ENCODE measurements at regions not wholly inside any gene's neighbourhood (a gene's known extent, or its start where the extent isn't known, plus 50 kb on each side); places are given as distances from the start of the nearest gene placed in this dataset.

- POLR2A ChIA-PET, result no interaction called here
- CTCF ChIA-PET, result no interaction called here
These were observed 630.5 kb downstream of the ACTL7B start for GRCh38 chr9:108225149-108225800.

- ChIA-PET CTCF (no interaction called here), POLR2A (no interaction called here)
These were observed 631.1 kb downstream of the ACTL7B start for GRCh38 chr9:108224716-108225115.

DNA sequence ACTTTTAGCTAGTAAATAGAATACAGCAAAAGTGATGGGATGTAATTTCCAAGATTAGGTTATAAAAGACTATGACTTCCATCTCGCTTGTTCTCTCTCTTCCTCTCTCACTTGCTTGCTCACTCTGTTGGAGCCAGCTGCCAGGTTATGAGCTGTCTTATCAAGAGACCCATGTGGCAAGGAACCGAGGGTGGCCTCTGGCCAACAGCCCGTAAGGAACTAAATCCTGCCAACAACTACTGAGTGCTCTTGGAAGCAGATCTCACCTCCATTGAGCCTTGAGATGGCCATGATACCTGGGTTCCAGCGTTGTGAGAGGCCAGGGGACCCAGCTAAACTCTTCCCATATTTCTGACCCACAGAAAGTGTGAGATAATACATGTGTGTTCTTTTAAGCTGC is 636.1 kb downstream of the ACTL7B start:
- ChIA-PET CTCF (no interaction called here), POLR2A (no interaction called here)

DNA sequence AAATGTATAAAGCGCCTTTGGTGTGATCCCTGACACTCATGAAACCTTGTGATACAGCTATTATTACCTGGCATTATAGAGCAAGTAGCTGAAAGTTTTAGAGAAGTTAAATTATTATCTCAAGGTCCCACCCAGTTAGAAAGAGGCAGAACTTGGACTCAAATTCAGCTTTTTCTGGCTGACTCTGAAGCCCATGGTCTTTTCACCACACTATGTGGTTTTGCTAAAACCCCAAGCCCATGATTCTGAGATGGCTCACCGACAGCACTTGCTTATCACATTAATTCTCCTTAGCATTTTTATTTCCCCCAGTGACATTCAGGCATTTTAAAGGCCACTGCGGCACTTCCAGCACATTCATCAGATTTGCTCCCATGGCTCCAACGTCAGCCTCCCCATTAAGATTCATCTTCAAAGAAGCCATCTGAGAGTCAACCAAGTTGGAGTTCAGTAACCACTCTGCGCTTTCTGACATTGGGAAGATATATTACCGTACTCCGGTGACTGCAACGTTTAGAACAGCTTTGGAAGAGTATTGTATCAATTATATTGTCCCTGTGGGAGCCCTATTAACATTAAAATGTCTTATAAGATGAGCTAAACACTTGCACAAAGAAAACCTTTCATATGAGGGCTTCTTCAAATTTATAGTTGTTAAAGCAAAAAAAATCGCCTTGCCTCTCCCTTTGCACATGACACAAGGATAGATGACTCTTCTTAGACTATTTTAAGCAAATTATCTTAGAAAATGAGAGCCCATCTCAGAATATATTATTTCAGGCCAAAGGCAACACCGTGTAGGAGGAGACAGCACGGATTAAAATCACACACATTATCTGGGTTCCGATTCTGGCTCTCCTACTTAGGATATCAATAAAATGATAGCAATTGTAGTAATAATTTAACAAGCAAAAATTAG is 638.1 kb downstream of the ACTL7B start:
- ChIA-PET CTCF (no interaction called here), POLR2A (no interaction called here)

GRCh38 chr9:108213511-108213910 is 642.3 kb downstream of the ACTL7B start:
- ChIA-PET POLR2A (no interaction called here), CTCF (no interaction called here)

- CTCF ChIA-PET, result no interaction called here
- POLR2A ChIA-PET, result no interaction called here
These were observed 643.6 kb downstream of the ACTL7B start for GRCh38 chr9:108212184-108212583.

GRCh38 chr9:108211411-108211955 is 644.3 kb downstream of the ACTL7B start:
- POLR2A ChIA-PET, result no interaction called here
- CTCF ChIA-PET, result no interaction called here

DNA sequence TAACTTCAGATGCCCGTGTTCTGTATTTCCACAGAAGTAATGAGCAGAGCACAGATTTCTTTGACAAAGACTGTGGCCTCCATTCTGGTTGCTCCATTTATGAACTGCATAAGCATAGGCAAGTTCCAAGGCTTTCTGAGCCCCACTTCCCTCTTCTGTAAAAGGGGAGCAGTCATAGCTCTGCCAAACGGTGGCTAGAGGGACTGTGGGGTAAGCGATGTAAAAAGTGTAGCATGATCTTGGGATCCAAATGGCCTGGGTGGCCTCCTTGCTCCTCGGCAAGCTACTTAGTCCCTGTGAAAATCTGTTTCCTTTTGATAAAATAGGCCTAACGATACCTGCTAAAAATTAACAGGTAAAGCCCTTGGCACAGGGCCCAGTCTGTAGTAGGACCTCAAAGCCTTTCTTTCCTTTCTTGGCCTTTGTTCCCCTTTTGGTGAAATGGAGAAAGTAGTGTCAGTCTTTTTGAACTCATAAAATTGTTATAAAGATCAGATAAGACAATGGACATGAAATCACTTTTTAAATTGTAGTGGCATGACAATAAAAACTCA is 646.6 kb downstream of the ACTL7B start:
- CTCF ChIA-PET, result no interaction called here
- POLR2A ChIA-PET, result no interaction called here

DNA sequence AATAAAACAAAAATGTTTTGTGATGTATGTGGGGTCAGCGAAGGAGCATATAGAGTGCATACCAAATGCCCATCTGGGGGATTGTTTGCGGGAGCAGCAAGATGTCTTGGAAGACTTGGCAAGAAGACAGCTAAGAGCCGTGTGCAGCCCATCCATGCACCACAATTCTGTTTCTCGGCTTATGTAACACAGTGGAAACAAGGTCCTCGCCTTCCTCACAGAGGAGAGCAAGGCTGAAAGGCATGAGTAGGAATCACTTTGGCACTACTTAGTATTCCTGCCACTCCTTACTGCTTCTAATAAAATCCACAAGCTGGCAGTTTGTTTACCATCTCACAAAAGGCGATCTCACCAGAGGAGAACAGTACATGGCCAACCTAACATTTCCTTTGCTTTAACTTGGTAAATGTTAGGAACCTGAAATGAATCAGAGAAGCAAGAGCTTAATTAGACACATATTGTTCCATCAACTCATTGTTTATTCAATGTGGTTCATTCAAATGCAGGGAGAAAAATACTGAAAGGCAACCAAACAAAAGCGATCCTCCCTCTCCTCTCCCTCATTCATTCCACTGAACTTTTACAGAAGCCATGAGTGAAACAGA is 648.1 kb downstream of the ACTL7B start:
- ChIA-PET CTCF (no interaction called here), POLR2A (no interaction called here)

DNA sequence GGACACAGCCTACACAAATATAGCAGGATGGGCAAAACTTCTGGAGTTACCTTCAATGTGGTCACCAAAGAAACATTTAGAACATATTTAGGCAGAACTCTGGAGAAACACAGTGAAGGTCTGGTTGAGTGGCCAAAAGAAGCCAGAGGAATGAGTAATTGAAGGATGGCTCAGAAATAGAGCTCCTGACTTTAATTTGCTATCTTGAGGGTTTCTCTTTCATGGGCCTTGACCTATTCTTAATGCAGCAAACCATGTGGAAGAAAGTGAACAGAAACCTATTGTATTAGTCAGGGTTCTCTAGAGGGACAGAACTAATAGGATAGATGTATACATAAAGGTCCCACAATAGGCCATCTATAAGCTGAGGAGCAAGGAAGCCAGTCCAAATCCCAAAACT is 650.5 kb downstream of the ACTL7B start:
- ChIA-PET CTCF (no interaction called here), POLR2A (no interaction called here)

GRCh38 chr9:108197899-108198298 is 657.9 kb downstream of the ACTL7B start:
- ChIA-PET POLR2A (no interaction called here), CTCF (no interaction called here)

- CTCF ChIA-PET, result no interaction called here
- POLR2A ChIA-PET, result no interaction called here
These were observed 658.8 kb downstream of the ACTL7B start for GRCh38 chr9:108197008-108197365.

DNA sequence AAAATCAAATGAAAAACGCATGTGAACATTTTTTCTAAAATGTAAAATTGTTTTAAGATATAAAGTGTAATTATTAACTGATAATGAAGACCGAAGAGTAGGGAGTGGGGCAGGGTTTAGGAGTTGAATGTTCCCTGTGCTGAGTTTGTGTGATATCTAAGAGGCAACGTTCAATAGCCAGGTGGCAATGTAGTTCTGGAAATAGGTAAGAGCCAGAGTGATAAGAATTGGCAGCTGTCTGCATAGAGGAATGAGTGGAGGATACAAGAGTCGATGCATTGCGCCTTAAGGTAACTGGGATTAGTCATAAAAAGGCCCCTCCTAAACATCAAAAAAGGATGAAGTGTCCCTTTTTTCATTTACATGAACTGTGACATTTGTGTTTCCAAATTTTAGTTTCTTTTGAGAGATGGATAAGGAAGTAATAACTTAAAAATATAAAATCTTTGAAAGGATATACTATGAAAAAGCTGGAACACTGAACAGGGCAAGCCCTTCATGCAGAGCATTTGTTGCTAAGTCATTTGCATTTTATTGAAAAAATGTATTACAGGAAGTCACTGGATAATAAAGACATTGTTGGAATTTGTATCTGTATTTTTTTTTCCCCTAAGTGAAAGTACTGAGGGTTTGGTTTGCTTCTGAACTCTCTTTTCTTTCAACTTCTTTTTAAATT is 659.3 kb downstream of the ACTL7B start:
- POLR2A ChIA-PET, result no interaction called here

DNA sequence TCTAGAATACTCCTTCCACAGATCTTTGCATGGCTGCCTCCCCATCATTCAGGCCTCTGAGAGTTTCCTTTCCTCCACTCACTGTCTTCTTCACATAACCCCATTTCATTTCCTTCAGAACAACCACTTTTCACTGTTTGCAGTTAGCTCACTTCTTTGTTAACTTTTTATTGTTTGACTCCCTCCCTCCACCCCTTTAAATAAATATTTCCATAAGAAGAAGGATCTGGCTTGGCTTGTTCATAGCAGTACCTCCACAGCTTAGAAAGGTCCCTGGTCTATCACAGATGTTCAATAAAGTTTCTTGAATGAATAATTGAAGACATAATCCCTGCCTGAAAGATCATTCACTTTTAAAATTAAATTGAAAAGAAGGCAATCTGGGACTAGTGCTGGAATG is 661.6 kb downstream of the ACTL7B start:
- POLR2A ChIA-PET, result no interaction called here
- CTCF ChIA-PET, result no interaction called here

More for the DNA sequence above, 659.3 kb downstream of the ACTL7B start:
- CTCF ChIA-PET, result no interaction called here

GRCh38 chr9:108193026-108193710 is 662.6 kb downstream of the ACTL7B start:
- ChIA-PET CTCF (no interaction called here), POLR2A (no interaction called here)

DNA sequence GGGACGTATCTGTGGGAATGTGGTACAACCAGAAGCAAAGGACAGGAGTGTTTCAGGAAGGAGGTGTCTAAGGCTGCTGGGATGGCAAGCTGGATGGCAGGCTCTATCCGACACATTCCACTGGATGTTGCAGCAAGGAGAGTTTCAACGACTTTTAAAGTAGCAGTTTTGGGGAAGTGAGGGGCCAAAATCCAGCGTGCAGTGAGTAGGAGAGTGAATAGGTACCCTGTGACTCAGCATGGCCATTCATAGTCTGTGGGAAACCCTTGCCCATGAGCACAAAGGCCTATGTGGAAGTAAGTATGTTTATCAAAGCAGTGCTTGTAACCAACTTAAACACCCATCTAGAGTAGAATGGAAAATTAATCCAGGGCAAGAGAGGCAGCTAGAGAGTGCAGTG is 664.7 kb downstream of the ACTL7B start:
- ChIA-PET POLR2A (no interaction called here), CTCF (no interaction called here)

GRCh38 chr9:108188976-108189375 is 666.8 kb downstream of the ACTL7B start:
- ChIA-PET POLR2A (no interaction called here), CTCF (no interaction called here)

GRCh38 chr9:108188482-108188881 is 667.3 kb downstream of the ACTL7B start:
- POLR2A ChIA-PET, result no interaction called here
- CTCF ChIA-PET, result no interaction called here

GRCh38 chr9:108186642-108187395 is 669.0 kb downstream of the ACTL7B start:
- ChIA-PET POLR2A (no interaction called here), CTCF (no interaction called here)

All from activated CD8-positive, alpha-beta memory T cell treated with anti-CD3 and anti-CD28 coated beads for 36 hours (primary cell).